Left lung (tissue), 4 donors: ENCODE measurements at regions not wholly inside any gene's neighbourhood (a gene's known extent, or its start where the extent isn't known, plus 50 kb on each side); places are given as distances from the start of the nearest gene placed in this dataset.

Experiments
- ATAC-seq: fragments of 200-7000 bp; cut with Tn5 transposase; one replicate; pipeline ENCODE4 v1.9.1; 2020; ENCODE audit warnings: moderate library complexity
- DNase-seq, 4 donors: peaks; one replicate each; pipeline ENCODE4 v3.0.0-alpha.2; 2013 to 2020
- H3K27ac ChIP-seq, 2 donors: fragments of 200-600 bp; sonication (generic) in 1 of 2; one replicate each; pipeline versions ENCODE4 v1.5.0 to v1.8.0; 2020 to 2021
- H3K27me3 ChIP-seq, 2 donors: fragments of 200-600 bp; sonication (generic) in 1 of 2; one replicate each; pipeline versions ENCODE4 v1.5.0 to v1.8.0; 2020 to 2021
- H3K36me3 ChIP-seq, 2 donors: fragments of 200-600 bp; sonication (generic) in 1 of 2; one replicate each; pipeline versions ENCODE4 v1.5.0 to v1.8.0; 2020 to 2021
- H3K4me1 ChIP-seq, 2 donors: fragments of 200-600 bp; one replicate each; pipeline ENCODE4 v1.8.0; 2021
- H3K4me3 ChIP-seq, 2 donors: fragments of 200-600 bp; sonication (generic) in 1 of 2; one replicate each; pipeline versions ENCODE4 v1.5.0 to v1.8.0; 2020 to 2021; ENCODE audit warnings: mild to moderate bottlenecking in 1 of 2
- H3K9me3 ChIP-seq, 2 donors: fragments of 200-600 bp; sonication (generic) in 1 of 2; one replicate each; pipeline versions ENCODE4 v1.5.0 to v1.8.0; 2020 to 2021
- intact Hi-C, 2 donors: fragments of 100-400 bp; cut with DNase I; formaldehyde crosslinking; loops; one replicate each; pipeline versions ENCODE4 v1.11.2 to v1.14.2; 2022
- TF ChIP-seq, protein P1 (sequence below), 2 donors: fragments of 200-600 bp; sonication (generic) in 1 of 2; IDR thresholded peaks; one replicate each; pipeline versions ENCODE4 v1.5.0 to v1.8.0; 2021; ENCODE audit warnings: antibody characterized with exemption in 2 of 2
- donor health status: DM: no; HTN: yes; CAD: no.
- donor health status: DM: no; HTN: no; CAD: no.

GRCh38 chr2:175585496-175585895 is 404.0 kb upstream of the ATP5MC3 start:
- no peaks in the 10 kb centered on the region for H3K9me3 ChIP-seq
- TF ChIP-seq, protein P1, sequence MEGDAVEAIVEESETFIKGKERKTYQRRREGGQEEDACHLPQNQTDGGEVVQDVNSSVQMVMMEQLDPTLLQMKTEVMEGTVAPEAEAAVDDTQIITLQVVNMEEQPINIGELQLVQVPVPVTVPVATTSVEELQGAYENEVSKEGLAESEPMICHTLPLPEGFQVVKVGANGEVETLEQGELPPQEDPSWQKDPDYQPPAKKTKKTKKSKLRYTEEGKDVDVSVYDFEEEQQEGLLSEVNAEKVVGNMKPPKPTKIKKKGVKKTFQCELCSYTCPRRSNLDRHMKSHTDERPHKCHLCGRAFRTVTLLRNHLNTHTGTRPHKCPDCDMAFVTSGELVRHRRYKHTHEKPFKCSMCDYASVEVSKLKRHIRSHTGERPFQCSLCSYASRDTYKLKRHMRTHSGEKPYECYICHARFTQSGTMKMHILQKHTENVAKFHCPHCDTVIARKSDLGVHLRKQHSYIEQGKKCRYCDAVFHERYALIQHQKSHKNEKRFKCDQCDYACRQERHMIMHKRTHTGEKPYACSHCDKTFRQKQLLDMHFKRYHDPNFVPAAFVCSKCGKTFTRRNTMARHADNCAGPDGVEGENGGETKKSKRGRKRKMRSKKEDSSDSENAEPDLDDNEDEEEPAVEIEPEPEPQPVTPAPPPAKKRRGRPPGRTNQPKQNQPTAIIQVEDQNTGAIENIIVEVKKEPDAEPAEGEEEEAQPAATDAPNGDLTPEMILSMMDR (IDR thresholded peaks at IDR 0.05), result no peak

DNA sequence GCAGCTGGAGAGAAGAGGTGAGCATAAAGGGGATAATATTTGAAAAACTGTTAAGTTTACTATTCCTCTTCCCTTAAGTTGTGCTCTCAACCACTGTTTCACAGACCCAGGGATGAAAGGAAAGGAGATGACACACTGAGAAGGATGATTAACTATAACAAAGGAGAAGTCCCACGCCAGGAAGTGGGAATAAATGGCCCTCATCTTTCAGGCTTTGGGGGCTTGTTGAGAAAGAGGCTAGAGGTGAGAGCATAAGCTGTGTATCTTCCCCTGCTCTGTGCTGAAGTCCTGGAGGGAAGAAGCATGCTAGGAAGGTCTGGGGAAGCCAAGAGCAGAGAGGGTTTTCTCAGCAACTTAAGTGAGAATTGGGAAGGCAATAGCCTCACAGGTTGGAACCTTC is 399.1 kb upstream of the ATP5MC3 start:
- ATAC-seq (no peak), DNase-seq (no peak)
- no peaks in the 10 kb centered on the region for H3K27me3 ChIP-seq
- intact Hi-C loops, result no loop called here
- no peaks in the 10 kb centered on the region for H3K9me3 ChIP-seq
- no peak overlapping the region for H3K4me3 ChIP-seq
- TF ChIP-seq, protein P1 (IDR thresholded peaks at IDR 0.05), result no peak
- H3K36me3 ChIP-seq, result no peaks in the 10 kb centered on the region
- H3K27ac ChIP-seq, result no peak overlapping the region
- peaks cover 0 to 11% of the 10 kb centered on the region in 2 donors for H3K4me1 ChIP-seq

More at GRCh38 chr2:175585496-175585895, 404.0 kb upstream of the ATP5MC3 start:
- Histone ChIP-seq H3K27me3 (no peaks in the 10 kb centered on the region), H3K4me1 (no peaks in the 10 kb centered on the region), H3K36me3 (no peaks in the 10 kb centered on the region), H3K27ac (no peak overlapping the region), H3K4me3 (no peak overlapping the region)
- intact Hi-C loops, result no loop called here
- DNase-seq (no peak), ATAC-seq (no peak)

DNA sequence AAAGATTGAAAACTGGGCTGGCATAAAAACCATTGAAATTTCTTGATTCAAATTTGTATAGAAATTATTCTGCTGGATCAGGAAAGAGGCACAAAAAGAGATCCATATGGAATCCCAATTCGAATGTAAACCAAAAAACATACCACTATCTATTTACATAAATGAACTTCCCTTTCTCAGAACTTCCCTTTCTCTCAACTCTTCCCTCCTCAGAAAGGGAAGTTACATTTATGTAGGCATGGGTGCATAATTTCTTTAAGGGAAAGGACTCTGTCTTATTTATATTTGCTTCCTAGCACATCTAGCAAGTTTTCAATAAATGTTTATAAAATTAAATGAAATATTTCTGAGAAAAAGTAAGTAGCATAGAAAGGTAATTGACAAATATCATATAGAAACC is 398.1 kb upstream of the ATP5MC3 start:
- intact Hi-C loops, result no loop called here
- Histone ChIP-seq H3K27me3 (no peaks in the 10 kb centered on the region), H3K9me3 (no peaks in the 10 kb centered on the region), H3K36me3 (no peaks in the 10 kb centered on the region), H3K4me1 (peaks cover 0 to 11% of the 10 kb centered on the region in 2 donors), H3K27ac (peak overlapping the region in 1 of 2 donors; percentile 51), H3K4me3 (no peak overlapping the region)
- TF ChIP-seq, protein P1 (IDR thresholded peaks at IDR 0.05), result no peak
- ATAC-seq, result no peak
- DNase-seq, result no peak

- intact Hi-C loops, result no loop called here
- ATAC-seq, result no peak
- H3K27ac ChIP-seq, result no peak overlapping the region
Measured at GRCh38 chr2:175577368-175577970, 396.0 kb upstream of the ATP5MC3 start.

GRCh38 chr2:175576875-175577274 is 395.4 kb upstream of the ATP5MC3 start:
- Histone ChIP-seq H3K9me3 (no peaks in the 10 kb centered on the region), H3K4me3 (no peak overlapping the region), H3K4me1 (peaks cover 0 to 11% of the 10 kb centered on the region in 2 donors), H3K27me3 (no peaks in the 10 kb centered on the region), H3K27ac (no peak overlapping the region), H3K36me3 (no peaks in the 10 kb centered on the region)
- intact Hi-C loops, result no loop called here
- ATAC-seq (no peak), DNase-seq (no peak)
- TF ChIP-seq, protein P1 (IDR thresholded peaks at IDR 0.05), result no peak

More at GRCh38 chr2:175577368-175577970, 396.0 kb upstream of the ATP5MC3 start:
- TF ChIP-seq, protein P1 (IDR thresholded peaks at IDR 0.05), result no peak
- DNase-seq, result no peak
- Histone ChIP-seq H3K36me3 (no peaks in the 10 kb centered on the region), H3K4me3 (no peak overlapping the region), H3K9me3 (no peaks in the 10 kb centered on the region), H3K4me1 (peaks cover 0 to 11% of the 10 kb centered on the region in 2 donors), H3K27me3 (no peaks in the 10 kb centered on the region)
